ENCODE measurements at regions not wholly inside any gene's neighbourhood (a gene's known extent, or its start where the extent isn't known, plus 50 kb on each side); places are given as distances from the start of the nearest gene placed in this dataset.

GRCh38 chr17:5703736-5704135 is 119.4 kb upstream of the NLRP1 start:
- DNase-seq (ENCODE audit: low read depth): no peak
- TF ChIP-seq POLR2A (IDR thresholded peaks at IDR 0.05; ENCODE audit: extremely low read depth, insufficient read length) (no peak), MAX (IDR thresholded peaks at IDR 0.05; ENCODE audit: low read depth, low read length) (no peak), MYC (IDR thresholded peaks at IDR 0.05; ENCODE audit: low read depth, low read length) (no peak), CTCF (IDR thresholded peaks at IDR 0.05; ENCODE audit: low read depth, low read length) (no peak)

DNA sequence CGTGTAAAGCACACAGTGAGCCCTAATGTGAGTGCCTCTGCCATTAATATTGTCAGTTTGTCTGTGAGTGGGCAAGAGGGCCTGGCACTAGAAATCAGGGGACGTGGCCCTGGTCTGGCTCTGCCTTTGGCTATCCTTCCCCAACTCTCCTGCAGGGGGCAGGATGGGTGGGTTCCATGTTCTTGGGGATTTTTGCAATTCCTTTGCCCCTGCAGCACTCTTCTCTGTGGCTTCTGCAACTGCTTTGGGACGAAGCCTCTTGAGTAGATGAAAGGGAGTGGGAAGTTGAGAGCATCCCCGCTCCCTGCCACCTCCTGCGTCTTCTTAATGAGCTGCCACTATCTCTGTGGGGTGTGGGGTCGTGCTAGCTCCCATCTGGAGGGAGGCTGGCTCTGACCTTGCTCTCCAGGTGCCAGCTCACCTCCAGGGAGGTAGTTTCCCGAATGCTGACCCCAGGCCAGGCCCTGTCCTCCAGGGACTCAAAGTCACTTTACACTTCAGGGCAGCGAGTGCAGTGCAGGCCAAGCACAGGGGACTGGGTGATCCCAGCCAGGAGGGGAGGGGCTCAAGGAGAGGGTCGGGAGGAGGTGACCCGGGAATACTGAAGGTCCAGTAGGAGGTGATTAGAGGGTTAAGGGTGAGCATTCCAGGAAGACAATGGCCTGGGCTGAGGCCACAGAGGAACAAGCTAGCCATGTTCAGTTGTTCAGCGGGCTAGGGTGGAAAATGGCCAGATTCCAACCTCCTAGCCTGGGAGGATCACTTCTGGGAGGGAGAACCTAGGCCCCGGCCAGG is 121.0 kb upstream of the NLRP1 start:
- no peak overlapping the region for H3K4me3 ChIP-seq (ENCODE audit: low read depth, low read length)
- DNase-seq (ENCODE audit: low read depth): peak; percentile 13
- no peak for TF ChIP-seq POLR2A (IDR thresholded peaks at IDR 0.05; ENCODE audit: extremely low read depth, insufficient read length)
- TF ChIP-seq MAX (IDR thresholded peaks at IDR 0.05; ENCODE audit: low read depth, low read length): no peak
- TF ChIP-seq CTCF (IDR thresholded peaks at IDR 0.05; ENCODE audit: low read depth, low read length): peak; percentile 35
- no peak for TF ChIP-seq MYC (IDR thresholded peaks at IDR 0.05; ENCODE audit: low read depth, low read length)

More at GRCh38 chr17:5703736-5704135, 119.4 kb upstream of the NLRP1 start:
- H3K4me3 ChIP-seq (ENCODE audit: low read depth, low read length): no peak overlapping the region

GRCh38 chr17:5705876-5706576 is 121.7 kb upstream of the NLRP1 start:
- no peak for TF ChIP-seq MYC (IDR thresholded peaks at IDR 0.05; ENCODE audit: low read depth, low read length)
- TF ChIP-seq POLR2A (IDR thresholded peaks at IDR 0.05; ENCODE audit: extremely low read depth, insufficient read length): no peak
- no peak for TF ChIP-seq MAX (IDR thresholded peaks at IDR 0.05; ENCODE audit: low read depth, low read length)
- TF ChIP-seq CTCF (IDR thresholded peaks at IDR 0.05; ENCODE audit: low read depth, low read length): no peak
- no peak overlapping the region for H3K4me3 ChIP-seq (ENCODE audit: low read depth, low read length)
- no peak for DNase-seq (ENCODE audit: low read depth)

GRCh38 chr17:5706577-5707210 is 122.4 kb upstream of the NLRP1 start:
- no peak overlapping the region for H3K4me3 ChIP-seq (ENCODE audit: low read depth, low read length)
- DNase-seq (ENCODE audit: low read depth): peak; percentile 55
- no peak for TF ChIP-seq POLR2A (IDR thresholded peaks at IDR 0.05; ENCODE audit: extremely low read depth, insufficient read length)
- peak; percentile 72 for TF ChIP-seq CTCF (IDR thresholded peaks at IDR 0.05; ENCODE audit: low read depth, low read length)
- TF ChIP-seq MYC (IDR thresholded peaks at IDR 0.05; ENCODE audit: low read depth, low read length): no peak
- TF ChIP-seq MAX (IDR thresholded peaks at IDR 0.05; ENCODE audit: low read depth, low read length): no peak

- DNase-seq (ENCODE audit: low read depth): no peak
- TF ChIP-seq POLR2A (IDR thresholded peaks at IDR 0.05; ENCODE audit: extremely low read depth, insufficient read length) (no peak), MYC (IDR thresholded peaks at IDR 0.05; ENCODE audit: low read depth, low read length) (no peak), MAX (IDR thresholded peaks at IDR 0.05; ENCODE audit: low read depth, low read length) (no peak), CTCF (IDR thresholded peaks at IDR 0.05; ENCODE audit: low read depth, low read length) (no peak)
Observed at GRCh38 chr17:5707482-5707881, 123.2 kb upstream of the NLRP1 start.

More at GRCh38 chr17:5707482-5707881, 123.2 kb upstream of the NLRP1 start:
- no peak overlapping the region for H3K4me3 ChIP-seq (ENCODE audit: low read depth, low read length)

Data from NB4 (cell line).